ENCODE measurements at regions not wholly inside any gene's neighbourhood (a gene's known extent, or its start where the extent isn't known, plus 50 kb on each side); places are given as distances from the start of the nearest gene placed in this dataset.

- DNase-seq (ENCODE audit: low read depth) = no peak
These were observed 72.0 kb upstream of the ODC1 start for GRCh38 chr2:10520154-10520553.

DNA sequence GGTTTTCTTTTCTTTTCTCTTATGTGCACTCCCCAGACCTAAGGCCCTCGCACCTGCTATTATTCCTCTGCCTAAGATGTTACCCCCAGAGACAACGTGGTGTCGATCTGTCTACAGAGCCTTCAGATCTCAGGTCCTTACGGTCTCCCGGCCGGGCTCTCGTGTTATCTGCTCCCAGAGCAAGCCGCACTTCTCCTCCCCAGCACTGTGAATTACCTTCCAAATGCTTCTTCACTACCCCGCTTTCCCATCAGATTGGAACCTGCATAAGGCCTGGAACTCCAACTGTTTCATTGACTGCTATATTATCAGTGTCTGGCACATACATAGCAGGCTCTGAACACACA is 71.2 kb upstream of the ODC1 start:
- no peak for DNase-seq (ENCODE audit: low read depth)

DNA sequence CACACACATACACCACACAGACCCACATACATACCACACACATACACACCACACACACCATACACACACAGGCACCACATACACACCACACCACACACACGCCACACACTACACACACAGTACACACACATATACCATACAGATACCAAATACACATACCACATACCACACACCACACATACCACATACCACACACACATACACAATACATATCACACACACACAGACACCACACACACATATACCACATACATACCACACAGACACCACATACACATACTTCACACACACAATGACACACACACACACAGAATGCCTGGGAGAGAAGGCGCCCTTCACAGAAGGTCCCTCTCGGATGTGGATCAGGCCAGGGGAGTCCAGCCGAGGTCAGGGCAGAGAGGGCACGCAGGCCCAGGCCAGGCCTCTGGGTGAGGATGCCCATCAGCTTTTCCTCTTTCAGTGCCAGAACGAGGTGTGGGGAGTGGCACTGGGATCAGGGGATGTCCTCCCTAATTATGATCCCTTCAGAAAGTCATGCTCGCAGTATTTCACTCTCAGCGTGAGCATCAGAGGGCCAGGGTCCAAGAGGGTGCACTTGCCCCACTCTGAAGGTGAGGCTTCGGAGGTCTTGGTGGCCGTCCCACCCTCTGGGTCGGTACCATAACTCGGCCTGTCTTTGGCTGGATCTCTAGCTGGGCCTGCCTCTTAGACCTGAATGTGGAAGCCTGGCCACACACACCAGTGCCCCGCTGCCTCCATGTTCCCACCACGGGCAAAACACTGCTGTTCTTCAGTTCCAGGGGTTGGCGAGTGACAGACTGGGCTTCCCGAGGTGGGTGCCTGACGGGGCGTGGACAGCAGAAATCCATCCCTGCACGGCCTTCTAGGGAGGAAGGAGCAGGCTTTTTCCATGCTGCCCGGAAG is 70.6 kb upstream of the ODC1 start:
- DNase-seq (ENCODE audit: low read depth) = no peak

GRCh38 chr2:10517351-10518043 is 69.4 kb upstream of the ODC1 start:
- no peak for DNase-seq (ENCODE audit: low read depth)

- no peak for DNase-seq (ENCODE audit: low read depth)
These were observed 67.8 kb upstream of the ODC1 start for GRCh38 chr2:10515887-10516286.

- DNase-seq (ENCODE audit: low read depth) = peak; percentile 95
These were observed 66.6 kb upstream of the ODC1 start for GRCh38 chr2:10514743-10515142.

DNA sequence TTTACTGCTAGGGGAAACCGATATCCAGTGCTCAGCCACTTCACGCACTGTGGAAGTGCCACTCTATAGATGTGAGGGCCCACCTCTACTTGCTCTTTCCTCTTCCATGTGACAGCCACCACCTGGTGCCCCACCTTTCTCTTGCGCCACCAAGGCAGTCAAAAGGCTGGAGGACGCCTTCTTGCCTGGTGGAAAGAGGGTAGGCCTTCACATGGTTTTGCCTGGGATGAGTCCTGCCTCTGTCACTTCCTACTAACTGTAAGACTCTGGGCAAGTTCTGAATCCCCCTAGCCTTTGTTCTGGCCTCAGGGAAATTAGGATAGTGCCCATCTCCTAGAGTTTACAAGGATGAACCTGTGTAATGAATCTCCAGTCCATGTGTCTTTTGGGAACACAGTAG is 66.1 kb upstream of the ODC1 start:
- no peak for DNase-seq (ENCODE audit: low read depth)

DNA sequence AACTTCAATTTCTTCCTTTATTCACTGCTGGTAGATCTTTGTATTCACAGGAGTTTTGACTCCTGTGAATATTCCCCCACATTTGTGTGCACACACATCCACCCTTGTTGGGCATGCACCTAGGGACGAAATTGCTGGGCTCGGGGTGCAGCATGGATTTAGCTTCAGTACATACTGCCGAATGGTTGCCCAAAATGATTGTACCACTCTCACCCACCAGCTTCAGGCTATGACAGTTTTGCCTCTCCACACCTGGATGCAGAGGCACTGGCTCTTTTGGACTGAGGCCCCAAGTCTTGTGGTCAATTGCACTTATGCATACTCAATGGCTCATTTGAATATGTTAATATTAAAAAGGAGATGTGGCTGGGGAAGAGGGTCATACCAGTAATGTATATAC is 65.1 kb upstream of the ODC1 start:
- no peak for DNase-seq (ENCODE audit: low read depth)

- no peak for DNase-seq (ENCODE audit: low read depth)
These were observed 59.9 kb upstream of the ODC1 start for GRCh38 chr2:10508038-10508437.

- no peak for DNase-seq (ENCODE audit: low read depth)
These were observed 59.0 kb upstream of the ODC1 start for GRCh38 chr2:10507106-10507505.

- DNase-seq (ENCODE audit: low read depth) = no peak
These were observed 57.1 kb upstream of the ODC1 start for GRCh38 chr2:10504994-10505820.

- DNase-seq (ENCODE audit: low read depth) = no peak
These were observed 56.4 kb upstream of the ODC1 start for GRCh38 chr2:10504370-10504993.

- DNase-seq (ENCODE audit: low read depth) = no peak
These were observed 54.6 kb upstream of the ODC1 start for GRCh38 chr2:10502803-10503107.

DNA sequence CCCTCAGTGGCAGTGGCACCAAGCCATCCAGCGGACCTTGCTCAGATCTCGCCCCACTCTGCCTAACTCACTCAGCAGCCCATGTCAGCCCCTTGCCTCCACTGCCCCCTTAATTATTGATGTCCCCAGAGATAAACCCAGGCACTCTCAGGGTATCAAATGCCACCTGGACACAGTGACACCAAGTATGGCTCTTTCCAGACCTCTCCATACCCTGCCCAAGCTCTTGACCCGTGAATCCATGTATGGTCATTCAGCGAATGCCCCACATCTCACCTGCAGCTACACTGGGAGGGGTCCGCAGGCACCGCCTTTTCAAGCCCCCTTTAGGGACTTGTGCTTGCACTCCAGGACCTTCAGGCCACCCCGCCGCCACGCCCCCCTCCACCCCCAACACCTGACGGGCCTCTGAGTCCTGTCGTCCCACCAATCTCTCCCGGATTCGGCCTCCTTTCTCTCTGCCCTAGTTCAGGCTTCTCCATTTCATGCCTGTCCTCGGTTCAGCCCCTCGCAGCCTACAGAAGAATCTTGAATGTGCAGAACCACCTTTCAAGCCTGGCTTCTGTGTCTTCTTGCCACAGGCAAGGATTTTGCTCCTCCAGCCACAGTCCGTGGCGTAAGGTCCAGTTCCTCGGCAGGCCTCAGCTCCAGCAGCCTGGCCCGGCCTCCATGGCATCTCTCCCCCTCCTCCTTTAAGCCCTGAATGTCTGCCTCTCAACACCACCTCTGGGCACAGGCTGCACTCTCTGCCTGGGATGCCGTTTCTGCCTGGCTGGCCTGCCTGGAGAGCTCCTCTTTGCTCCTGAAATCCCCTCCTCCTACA is 54.1 kb upstream of the ODC1 start:
- DNase-seq (ENCODE audit: low read depth) = no peak

- no peak for DNase-seq (ENCODE audit: low read depth)
These were observed 53.4 kb upstream of the ODC1 start for GRCh38 chr2:10501451-10501961.

GRCh38 chr2:10500601-10501361 is 52.7 kb upstream of the ODC1 start:
- DNase-seq (ENCODE audit: low read depth) = no peak

DNA sequence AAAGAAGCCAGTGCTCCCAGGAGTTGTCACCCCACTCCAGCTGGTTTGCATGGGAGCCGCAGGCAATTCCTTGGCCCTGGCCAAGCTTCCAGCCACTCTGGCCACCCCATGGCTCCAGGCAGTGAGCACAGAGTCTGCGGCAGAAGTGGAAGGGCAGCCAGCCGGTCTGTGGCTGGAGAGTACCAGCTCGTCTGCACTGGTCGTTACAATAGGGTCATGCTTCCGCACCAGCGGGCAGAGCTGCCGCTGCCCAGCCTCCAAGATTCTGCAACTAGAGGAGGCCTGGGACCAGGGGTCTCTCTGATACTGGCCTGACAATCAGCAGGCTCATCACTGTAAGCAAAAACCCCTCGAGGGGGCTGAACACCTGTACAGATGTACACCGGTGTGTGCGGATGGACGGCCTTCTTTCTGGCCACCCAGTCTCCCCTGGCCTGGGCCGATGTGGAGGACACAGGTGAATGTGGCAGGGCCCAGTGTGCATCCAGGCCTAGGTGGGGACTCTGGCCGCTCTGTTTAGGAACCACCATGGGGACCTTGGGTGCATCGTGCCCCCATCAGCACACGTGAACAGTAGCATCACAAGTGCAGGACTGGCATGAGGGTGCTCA is 51.9 kb upstream of the ODC1 start:
- DNase-seq (ENCODE audit: low read depth) = no peak

DNA sequence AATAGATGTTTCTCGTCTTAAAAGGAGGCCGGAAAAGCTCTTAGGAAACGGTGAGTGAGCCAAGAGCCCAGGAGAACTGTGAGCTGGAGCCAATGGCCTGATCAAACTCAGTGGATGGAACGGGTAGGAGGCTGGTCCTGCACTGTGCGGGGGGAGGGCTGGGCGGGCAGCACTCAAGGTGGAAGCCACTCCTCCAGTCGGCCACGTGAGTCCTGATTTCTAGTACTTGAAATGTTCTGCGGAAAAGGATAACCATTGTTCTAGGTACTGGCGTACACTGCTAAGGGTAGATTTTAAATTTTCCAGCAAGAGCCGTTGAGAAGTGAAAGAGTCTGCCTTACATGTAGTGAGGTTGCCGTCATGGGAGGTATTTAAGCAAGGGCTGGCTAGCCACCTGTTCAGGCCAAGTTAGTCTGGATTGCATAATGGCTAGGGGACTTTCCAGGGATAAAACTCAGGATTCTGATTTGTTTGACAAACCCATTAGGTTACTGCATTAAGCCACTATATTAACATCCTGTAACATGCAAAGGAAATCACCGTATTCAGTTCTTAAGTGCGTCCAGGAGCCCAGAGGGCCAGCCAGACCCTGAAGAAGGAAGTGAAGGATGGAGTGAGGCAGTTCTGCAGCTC is 51.3 kb upstream of the ODC1 start:
- no peak for DNase-seq (ENCODE audit: low read depth)

DNA sequence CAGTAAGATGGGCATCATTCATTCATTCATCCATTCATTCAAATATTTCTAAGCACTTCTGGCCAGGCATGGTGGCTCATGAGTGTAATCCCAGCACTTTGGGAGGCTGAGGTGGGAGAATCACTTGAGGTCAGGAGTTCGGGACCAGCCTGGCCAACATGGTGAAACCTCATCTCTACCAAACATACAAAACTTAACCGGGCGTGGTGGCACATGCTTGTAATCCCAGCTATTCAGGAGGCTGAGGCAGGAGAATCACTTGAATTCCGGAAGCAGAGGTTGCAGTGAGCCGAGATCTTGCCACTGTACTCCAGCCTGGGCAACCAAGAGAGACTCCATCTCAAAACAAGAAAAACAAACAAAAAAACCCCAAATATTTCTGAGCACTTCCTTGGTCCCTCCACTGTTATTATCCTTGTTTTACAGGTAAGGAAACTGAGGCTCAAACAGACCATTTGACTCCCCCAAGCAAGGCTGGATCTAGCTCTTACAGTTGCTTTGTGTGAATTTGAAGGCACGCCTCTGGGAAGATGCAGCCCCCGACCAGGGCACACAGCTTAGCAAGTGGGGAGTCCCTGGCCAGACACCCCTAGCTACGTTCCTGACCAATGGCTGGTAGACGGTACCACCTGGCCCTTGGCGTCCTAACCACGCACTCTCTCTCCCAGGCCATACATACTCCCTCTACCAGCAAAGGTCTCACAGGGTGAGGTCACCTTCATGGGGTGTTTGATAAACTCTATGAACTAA is 50.6 kb upstream of the ODC1 start:
- no peak for DNase-seq (ENCODE audit: low read depth)

All from amniotic epithelial cell (primary cell).